ENCODE measurements at regions not wholly inside any gene's neighbourhood (a gene's known extent, or its start where the extent isn't known, plus 50 kb on each side); places are given as distances from the start of the nearest gene placed in this dataset.

DNA sequence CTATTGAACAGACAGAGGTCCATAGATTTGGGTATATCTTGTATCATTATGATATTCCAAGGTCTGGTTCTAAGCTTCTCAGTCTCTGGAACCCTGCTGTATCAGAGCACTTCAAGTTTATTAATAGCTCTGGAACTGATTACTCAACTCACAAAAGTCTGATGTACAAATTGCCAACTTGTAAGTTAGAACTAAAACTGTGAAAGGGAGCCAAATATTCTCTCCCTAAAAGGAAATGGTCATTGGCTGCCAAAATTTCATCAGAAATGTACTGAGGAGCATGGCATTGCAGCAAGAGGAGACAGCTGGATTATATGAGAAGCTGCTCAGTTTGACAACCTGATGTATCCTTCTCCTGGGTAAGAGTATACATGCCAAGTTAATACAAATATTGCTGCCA lies 828.8 kb upstream of the SEL1L start:
- DNase-seq (ENCODE audit: low spot score) = no peak

DNA sequence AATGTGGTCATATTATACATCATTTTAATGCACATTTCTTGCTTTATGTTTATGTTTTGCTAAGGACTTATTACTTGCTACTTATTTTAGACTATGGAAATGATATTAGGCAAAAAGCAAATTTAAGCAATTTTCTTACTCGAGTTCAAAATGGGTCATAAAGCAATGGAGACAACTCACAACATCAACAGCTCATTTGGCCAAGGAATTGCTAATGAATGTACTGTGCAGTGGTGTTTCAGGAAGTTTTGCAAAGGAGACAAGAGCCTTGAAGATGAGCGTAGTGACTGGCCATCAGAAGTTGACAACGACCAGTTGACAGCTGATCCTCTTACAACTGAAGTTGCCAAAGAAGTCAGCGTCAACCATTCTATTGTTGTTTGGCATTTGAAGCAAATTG lies 831.8 kb upstream of the SEL1L start:
- no peak for DNase-seq (ENCODE audit: low spot score)

DNA sequence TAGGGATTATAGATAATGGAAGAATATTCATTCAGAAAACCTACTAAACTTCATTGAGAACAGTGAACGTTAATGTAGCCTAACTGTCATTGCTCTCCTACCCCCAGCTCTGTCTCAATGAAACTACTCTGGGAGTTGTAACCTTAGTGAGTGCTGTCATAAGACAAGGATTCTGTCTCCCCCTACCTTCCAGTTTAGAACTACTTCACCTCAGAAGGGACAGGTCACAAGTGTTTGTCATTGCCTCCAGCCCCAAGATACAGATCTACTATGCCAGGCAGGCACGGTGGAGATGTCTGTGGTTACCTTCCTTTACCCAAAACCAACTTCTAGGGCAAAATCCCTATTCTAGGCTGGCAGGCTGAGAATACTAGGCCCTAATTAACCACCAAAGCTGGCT lies 833.1 kb upstream of the SEL1L start:
- DNase-seq (ENCODE audit: low spot score) = no peak

DNA sequence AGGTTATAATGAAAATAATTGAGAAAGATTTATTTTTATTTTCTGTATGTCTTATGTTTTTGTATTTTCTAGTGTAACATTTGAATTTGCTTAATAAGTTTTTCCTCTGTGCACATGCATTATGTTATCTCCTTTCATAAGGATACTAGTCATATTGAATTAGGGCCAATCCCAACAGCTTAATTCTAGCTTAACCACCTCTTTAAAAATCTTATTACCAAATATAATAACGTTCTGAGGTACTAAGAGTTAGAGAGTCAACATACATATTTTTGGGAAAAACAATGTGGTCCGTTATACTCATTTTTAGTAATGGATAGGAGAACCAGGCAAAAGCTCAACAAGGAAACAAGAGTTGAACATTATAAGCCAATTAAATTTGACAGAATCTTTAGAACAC lies 845.6 kb upstream of the SEL1L start:
- DNase-seq (ENCODE audit: low spot score) = no peak

DNA sequence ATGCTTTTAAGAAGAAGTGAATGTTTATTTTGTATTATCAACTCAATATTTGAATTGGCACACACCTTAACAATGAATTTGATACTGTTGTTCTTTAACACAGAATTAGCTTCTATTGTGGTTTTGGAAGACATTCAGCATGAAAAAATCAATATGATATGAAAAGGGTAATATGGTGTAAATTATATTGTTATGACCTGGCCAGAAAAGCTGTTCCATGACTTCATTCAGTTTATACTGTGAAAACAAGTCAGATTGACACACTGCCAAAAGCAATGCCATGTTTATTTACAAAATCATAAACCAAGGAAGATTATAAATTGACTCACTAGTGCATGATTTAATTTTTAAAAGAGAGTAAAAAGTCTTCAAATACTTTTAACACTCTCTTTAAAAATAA lies 851.4 kb upstream of the SEL1L start:
- DNase-seq (ENCODE audit: low spot score) = no peak

DNA sequence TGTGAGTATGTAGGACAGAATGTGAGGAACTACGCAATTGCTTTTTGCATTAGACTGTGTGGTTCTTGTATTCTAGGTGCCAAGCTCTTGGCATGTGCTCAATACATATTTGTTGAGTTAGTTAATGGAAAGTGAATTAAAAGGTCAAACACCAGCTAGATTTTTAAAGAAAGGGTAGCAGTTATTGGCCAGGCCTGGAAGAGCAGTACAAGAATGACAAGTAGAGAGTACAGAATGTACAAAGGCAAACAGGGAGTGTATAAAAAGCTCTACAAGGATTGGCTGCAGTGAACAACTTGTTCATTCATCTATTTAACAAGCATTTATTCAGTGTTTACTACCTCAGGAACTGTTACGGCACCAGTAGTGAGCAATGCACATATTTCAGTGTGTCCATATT lies 854.0 kb upstream of the SEL1L start:
- no peak for DNase-seq (ENCODE audit: low spot score)

DNA sequence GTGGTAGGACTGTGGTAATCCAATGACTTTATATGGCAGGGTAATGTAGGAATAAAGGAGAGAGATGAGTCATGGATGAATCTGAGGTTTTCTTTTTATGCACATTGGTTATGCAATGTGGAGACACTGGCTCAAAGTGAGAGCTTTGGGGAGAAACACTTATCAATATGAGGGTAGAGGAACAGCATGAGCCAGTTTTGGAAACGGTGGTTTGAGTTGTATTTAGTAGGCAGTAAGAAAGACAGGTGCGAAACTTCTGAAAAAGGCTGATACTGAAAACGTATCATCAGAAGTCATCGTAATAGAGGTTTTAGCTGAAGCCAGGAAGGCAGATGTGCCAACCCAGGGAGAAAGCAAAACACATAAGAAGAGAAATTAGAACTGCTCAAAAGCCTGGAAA lies 854.8 kb upstream of the SEL1L start:
- no peak for DNase-seq (ENCODE audit: low spot score)

DNA sequence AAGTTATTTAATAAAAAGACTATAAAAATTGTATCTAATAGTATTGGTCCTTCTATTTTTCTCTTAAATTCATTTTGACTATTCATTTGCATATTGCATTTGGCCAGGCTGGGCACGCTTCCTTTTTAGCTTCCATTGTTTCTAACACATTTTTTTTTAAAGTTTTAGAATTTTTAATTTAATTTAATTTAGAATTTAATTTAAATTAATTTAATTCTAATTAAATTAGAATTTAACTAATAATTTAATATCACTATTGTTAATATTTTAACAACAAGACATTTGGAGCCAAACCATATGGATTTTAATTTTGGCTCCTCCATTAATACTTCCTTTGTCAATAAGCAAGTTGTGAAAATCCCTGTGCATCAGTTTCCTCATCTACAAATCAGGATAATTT lies 856.9 kb upstream of the SEL1L start:
- no peak for DNase-seq (ENCODE audit: low spot score)

DNA sequence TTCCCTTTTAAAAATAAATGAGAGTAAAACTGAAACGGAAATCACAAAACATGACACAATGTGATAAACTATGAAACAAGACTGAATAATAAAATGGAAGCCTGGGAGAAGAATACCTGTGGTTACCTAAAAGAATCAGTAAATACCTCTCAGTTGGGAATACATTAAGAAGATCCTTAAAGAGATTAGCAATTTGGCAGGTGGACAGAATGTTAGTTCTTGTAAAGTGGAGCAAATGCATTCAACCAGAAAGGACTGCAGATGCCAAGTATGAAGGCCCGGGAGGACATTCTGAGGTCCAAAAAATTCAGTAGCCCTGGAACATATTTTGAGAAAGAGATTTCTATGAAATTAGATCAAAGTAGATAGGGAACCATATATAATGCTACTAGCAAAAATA lies 861.3 kb upstream of the SEL1L start:
- no peak for DNase-seq (ENCODE audit: low spot score)

DNA sequence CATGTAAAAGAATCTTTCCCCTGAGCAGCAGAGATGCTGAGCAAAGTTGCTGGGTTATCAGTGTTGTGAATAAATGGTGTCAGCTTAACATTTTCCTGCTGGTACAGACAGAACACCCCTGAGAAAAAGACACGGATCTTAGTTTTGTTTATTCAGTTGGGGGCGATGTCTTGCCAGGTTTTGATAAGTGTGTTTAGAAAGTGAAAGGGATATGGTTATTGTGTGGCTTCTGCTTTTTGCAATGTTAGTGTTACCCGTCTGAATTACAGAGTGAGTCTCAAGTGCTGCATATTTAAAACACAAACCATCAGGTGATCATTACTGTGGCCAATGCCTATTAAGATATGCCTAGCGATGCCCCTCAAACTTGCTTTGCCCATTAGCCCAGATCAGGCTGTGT lies 864.6 kb upstream of the SEL1L start:
- DNase-seq (ENCODE audit: low spot score) = no peak

DNA sequence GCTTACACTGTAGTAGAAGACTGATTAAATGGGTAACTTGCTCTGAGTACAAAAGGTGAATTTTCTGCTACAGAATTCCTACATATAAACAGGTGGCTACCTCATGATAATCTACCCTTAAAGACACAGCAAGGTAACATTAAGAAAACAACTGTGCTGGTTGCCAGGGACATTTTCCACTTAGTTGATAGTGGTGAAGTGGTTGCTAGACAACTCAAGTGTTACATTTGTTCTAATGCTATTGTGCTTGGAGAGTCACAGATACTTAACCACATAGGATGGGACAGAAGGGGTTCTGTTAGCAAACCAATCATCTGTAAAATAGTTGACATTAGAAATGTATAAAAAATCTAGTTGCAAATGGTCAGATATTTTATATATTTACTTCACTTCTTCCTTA lies 870.3 kb upstream of the SEL1L start:
- no peak for DNase-seq (ENCODE audit: low spot score)

DNA sequence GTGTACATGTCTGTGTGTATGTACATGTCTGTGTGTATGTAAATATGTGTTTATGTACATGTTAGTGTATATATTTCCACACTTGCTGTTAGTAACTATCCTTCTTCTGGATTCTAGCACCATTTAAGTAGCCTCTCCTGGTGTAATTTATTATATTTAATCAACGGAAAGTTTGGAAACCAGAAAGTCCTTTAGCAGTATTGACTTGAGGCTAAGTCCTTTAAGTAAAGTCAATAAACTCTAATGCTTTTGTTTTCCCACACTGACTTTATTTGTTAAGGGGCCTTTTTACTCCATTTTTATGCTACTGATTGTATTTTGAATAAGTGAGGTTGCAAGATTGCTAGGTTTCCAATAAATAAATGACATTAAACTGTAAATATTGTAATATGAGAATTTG lies 876.4 kb upstream of the SEL1L start:
- DNase-seq (ENCODE audit: low spot score) = no peak

DNA sequence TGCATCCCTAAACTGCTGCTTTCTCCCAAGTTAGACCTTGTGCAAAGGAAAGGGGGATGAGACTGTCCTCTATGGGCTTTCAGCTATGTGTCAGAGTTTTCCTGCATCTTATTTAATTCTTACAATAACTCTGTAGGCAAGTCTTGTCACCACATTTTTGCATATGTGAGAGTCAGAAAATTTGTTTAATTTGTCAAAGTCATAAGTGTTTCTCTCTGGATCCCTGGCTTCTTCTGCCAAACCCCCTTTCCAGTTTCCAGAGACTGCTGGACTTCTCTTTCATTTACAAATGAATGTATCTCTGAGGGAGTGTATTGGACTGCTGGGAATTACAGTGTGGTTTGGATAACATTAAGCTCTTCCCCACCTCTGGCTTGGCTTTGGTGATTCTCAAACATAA lies 877.6 kb upstream of the SEL1L start:
- DNase-seq (ENCODE audit: low spot score) = no peak

DNA sequence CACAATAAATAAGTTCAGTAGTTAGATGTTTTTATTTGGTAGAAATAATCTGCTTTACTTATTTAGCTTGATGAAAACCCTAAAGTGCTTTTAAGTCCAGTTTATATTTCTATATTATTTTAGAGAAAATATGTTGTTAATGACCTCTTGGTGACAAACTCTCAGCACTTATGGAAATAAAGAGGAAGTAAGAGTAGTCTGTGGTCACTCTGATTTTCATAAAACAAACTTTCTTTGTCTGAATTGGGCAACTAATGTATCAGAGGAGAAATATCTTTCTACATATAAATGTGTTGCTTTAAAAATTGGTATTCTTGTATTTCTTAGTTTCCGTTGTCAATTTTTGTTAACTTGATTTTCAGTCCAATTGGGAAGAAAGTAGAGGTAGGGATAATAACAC lies 878.9 kb upstream of the SEL1L start:
- DNase-seq (ENCODE audit: low spot score) = no peak

DNA sequence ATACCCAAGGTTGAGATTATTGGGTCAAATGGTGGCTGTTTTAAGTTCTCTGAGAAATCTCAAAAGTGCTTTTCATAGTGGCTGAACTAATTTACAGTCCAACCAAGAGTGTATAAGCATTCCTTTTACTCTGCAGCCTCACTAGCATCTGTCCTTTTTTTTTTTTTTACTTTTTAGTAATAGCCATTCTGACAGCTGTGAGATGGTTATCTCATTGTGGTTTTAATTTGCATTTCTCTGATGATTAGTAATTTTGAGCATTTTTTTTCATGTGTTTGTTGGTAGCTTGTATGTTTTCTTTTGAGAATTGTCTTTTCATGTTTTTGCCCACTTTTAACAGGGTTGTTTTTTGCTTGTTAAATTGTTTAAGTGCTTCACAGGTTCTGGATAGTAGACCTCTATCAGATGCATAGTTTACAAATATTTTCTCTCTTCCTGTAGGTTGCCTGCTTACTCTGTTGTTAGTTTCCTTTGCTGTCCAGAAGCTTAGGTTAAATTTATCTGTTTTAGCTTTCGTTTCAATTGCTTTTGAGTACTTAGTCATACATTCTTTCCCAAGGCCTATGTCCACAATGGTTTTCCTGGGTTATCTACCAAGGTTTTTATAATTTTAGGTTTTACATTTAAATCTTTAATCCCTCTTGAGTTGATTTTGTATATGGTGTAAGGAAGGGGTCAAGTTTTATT lies 881.3 kb upstream of the SEL1L start:
- DNase-seq (ENCODE audit: low spot score) = no peak

DNA sequence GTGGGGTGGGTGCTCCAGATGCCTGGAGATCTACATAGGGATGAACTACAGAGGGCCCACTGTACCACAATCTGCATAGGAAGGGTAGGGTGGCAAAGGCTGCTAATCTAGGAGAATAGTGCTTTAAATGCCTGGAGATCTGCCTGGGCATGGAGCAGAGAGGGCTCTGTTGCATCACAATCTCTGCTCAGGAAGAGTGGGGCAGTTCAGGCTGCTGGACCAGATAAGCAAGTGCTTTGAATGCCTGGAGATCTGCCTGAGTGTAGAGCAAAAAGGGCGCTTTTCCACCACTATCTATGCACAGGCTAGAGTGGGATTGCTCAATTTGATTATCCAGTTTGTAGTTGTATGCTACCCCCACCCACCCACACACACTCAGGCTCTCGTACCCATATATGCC lies 886.3 kb upstream of the SEL1L start:
- DNase-seq (ENCODE audit: low spot score) = no peak

DNA sequence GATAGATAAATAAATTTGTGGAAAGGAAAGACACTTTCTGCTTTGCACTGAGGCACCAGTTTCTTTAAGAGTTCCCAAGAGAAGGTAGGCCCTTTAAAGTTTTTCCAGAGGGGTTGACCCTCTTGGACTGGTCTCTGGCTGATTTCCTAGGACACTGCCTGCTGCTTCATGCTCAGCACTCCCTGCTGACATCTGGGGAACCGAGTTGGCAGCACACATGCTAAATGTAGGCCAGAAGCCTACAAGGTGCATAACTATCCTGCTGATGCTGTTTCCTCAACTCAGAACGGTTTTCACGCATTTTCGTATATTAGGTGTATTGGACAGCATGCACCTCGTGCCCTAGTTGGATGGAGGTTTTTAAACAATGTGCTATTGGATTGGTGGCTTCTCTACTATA lies 887.2 kb upstream of the SEL1L start:
- DNase-seq (ENCODE audit: low spot score) = peak; percentile 37

DNA sequence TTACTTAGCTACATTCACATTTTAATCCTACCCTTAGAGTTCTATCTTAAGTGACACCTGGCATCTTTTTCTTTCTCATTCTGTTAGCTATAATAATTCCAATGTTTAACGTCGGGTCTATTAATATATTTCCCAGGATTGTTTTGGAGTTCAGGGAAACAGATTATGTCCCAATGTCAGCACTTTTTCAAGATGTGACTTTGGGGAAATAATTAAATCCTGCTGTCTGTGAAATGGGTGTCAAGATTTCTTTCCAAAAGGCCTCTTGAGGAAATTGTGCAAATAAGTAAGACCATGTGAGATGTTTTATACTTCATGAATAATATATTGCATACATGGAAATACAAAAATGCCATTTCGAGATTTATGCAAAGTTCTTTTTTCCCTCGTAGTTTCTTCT lies 887.6 kb upstream of the SEL1L start:
- no peak for DNase-seq (ENCODE audit: low spot score)

DNA sequence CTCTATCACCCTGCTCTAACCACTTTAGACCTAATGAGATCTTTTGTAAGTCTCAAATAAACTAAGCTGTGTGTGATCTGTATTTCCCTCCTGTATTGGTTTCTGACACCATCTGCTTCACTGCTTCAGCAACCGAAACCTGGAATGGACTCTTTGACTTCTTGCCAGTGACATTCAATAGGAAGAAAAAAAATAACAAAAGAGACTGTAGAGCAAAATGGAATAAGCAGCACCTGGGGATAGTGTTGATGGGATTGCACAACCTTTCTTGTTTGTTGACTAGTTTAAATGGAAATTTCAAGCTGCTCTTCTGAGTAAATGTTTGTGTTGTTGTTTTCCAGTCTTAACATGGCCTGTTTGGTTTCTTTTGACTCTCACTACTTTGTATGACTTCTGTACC lies 888.6 kb upstream of the SEL1L start:
- DNase-seq (ENCODE audit: low spot score) = no peak

DNA sequence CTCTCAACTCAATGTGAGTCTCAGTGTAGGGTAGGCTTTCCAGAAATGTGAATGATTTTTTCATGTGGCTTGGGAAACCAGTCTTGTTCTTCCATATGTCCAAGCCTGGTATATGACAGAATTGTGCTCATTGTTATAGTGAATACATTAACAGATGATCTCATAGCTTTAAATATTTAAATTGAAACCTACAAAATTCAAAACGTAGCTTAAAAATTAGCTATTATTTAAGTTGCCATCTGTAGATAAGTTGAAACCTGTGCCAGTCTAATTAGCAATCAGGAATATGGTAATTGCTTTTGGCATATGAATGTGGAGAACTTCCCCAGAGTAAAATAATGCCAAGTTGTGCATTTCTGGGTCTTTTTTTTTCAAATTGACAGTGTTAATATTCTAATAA lies 891.6 kb upstream of the SEL1L start:
- DNase-seq (ENCODE audit: low spot score) = no peak

DNA sequence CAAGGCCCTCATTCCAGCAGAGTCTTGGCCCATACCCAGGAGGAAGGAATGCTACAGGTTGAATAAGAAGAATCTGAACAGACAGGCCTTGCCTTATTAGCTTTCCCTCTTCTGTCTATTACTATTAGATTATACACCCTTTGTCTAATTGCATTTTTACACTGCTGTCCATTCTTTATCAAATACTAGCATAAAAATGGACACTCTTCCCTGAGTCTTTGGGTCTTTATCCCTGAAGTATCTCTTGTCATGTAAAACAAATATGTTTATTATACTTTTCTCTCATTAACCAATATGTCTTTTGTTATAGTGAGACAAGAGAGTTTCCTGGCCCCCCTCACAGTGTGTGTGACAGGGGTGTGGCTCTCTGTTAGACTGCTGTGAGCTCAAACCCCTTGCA lies 897.4 kb upstream of the SEL1L start:
- DNase-seq (ENCODE audit: low spot score) = no peak

DNA sequence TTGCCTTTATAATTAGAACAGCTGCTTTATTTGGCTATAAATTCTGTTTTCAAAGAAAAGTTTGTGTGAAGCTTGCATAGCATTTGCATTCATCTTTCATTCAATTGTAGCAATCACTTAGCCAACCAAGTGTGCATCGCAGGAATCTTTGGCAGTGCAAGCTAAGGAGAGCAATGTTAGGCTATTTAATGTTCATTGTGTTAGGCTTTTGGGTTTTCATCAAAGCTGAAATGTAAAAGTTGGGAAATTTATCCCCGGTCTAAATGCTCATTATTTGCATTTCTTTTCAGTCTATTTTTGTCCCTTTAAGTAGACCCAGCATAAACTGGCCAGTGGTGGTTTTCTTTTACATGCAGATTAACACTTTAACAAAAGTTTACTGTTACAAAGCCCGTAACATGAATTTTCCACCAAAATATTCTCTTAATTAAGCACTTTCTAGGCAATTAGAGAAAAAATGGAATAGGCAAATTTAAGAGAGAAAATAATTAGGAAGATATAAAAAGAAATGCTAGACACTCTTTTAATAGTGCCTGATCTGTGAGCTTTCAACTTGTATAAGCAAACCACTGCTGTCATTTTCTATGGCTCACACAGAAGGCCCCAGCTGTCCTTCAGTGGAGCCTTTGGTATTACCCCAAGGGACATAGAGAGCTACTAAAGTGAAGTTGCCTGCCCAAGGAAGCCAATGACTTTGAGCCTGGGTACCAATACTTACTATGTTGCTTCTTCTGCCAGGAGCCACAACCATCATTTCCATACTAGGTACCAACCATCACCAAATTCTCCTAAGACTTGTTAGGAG lies 898.9 kb upstream of the SEL1L start:
- DNase-seq (ENCODE audit: low spot score) = no peak

DNA sequence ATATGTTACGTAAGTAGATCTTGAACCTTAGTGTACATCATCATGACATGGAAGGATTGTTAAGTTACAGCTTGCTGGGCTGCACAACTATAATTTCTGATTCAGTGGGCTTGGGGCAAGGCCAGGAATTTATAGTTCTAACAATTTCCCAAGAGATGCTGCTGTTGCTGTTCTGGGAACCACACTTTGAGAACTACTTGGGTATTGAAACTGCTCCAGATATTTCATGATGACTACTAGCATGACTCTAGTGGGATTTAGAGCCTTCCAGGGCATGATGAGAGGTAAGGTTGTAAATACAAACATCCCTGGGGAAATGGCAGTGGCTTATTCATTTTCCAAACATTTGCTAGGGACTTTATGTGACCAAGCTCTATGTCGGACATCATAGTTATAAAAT lies 904.8 kb upstream of the SEL1L start:
- no peak for DNase-seq (ENCODE audit: low spot score)

DNA sequence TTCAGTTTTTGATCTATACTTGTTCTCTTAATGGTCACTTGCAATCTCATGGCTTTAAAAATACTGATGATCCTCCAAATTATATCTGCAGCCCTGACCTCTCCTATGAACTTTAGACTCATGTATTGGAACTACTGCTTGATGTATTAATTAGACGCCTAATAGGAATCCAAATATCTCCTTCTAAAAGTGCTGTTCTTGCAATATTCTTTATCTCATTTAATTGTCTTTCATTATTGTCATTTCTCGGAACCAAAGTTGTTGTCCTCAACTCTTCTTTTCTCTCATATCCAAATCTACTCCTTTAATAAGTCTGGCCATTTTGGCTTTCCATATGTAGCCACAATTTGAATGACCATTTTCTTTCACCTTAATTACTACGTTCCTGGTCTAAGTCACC lies 907.6 kb upstream of the SEL1L start:
- DNase-seq (ENCODE audit: low spot score) = no peak
